HG03575 (cell line): ENCODE measurements at regions not wholly inside any gene's neighbourhood (a gene's known extent, or its start where the extent isn't known, plus 50 kb on each side); places are given as distances from the start of the nearest gene placed in this dataset.

Experiments
- ATAC-seq: cut with Tn5 transposase; IDR thresholded peaks from one replicate; pipeline ENCODE4 v1.9.1; 2021; ENCODE audit not compliant: unreplicated experiment, insufficient number of reproducible peaks, low FRiP score; ENCODE audit errors: extremely low read depth

DNA sequence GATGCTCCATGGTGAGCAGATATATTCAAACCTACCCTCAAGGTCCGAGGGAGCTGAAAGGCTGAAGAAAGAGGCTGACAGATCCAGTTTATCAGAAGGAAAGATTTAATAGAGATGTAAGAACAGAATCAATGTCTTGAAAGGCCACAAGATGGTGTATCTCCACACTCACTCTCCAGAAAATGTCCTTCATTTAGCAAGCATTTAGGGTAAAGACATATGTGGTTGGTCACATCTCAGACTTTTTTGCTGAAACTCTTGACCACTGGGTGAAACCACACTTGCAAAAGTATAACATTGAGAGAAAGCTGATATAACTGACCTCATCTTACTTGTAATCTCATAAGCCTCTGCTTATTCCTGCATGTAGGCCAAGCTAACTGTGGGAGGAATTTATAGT is 745.8 kb upstream of the GALNTL6 start:
- ATAC-seq = no peak

DNA sequence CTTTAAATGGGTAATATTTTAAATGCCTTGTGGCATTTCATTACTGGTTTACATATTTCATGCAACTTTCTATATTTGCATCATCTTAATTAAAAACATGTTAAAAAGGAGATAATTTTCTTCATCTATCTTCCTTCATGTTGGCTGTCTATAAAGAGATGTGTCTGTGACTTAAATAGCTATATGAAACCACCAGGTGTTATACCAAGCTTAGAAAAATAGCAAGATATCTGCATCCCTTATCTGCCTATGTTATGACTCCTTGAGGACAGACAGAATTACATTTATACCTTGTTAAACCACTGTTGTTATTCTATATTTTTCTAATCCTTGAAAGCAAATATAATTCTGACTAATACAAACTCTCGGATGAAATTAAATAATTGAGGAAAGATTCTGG is 763.8 kb upstream of the GALNTL6 start:
- ATAC-seq = no peak

DNA sequence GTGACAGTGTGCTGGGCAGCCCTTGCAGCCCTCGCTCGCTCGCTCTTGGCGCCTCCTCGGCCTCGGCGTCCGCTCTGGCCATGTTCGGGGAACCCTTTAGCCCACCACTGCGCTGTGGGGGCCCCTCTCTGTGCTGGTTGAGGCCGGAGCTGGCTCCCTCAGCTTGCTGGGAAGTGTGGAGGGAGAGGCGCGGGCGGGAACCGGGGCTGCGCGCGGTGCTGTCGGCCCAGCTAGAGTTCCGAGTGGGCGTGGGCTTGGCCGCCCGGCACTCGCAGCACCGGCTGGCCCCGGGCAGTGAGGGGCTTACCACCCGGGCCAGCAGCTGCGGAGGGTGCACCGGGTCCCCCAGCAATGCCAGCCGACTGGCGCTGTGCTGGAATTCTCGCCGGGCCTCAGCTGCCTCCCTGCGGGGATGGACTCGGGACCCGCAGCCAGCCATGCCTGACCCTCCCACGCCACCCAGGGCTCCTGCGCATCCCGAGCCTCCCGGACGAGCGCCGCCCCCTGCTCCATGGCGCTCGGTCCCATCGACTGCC is 770.1 kb upstream of the GALNTL6 start:
- no peak for ATAC-seq

DNA sequence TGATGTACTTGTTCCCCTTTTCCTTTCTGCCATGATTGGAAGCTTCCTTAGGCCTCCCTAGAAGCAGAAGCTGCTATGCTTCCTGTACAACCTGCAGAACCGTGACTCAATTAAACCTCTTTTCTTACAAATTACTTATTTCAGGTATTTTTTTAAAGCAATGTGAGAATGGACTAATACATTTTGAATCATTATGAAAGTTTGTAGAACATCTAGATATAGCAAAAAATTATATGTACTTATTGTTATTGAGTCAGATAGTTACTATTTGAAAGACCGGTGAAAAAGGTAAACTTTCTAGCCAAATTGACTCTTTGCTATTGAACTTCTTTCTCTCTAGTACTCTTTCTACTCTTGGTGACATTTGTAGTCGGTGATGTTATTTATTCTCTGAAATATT is 777.3 kb upstream of the GALNTL6 start:
- ATAC-seq = no peak

DNA sequence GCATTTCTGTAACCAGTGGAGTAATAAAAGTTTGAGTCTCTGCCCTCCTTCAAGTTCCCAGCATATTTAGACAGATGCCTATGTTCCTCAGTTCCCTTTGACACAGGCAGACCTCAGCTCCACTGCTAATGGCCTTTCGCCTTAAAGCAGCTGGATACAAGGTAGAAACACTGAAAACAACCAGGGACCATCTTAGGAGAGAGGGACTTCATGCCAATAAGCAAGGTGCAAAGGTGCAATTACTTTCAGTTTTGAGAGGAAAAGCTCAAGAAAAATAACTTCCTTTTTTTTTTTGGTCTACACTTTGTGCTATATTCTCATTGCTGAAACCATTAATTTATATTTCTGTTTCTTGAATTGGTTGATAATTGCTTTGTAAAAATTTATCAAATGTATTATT is 781.9 kb upstream of the GALNTL6 start:
- ATAC-seq = no peak

DNA sequence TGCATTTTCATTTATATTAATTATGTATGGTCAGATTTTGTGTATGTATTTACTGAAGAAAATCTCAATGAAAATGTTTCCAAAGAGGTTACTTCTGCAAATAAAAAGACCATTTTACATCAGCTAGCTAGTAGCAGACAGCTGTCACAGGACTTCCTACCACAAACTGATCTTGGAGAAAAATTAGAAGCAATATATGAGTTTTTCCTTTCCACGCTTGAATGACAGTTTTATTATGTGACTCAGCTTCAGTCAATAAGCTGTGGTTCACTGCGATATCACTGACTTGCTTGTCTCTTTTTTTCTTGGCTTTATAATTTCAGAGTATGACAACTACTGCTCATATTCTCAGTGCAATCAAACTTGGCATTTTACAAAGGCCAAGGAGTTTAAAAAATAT is 787.4 kb upstream of the GALNTL6 start:
- ATAC-seq = no peak

DNA sequence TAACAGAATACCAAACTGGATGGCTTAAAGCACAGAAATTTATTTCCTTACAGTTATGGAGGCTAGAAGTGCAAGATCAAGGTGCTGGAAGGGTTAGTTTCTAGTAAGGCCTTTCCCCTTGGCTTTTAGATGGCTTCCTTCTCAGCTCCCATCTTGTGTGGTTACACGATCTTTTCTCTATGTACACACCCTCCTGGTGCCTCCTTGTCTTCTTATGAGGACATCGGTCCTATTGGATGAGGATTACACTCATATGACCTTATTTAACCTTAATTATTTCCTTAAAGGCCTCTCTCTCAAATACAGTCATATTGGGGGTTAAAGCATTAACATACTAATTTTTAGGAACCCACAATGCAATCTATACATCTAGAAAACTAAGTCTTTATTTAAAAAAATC is 787.9 kb upstream of the GALNTL6 start:
- ATAC-seq = no peak

DNA sequence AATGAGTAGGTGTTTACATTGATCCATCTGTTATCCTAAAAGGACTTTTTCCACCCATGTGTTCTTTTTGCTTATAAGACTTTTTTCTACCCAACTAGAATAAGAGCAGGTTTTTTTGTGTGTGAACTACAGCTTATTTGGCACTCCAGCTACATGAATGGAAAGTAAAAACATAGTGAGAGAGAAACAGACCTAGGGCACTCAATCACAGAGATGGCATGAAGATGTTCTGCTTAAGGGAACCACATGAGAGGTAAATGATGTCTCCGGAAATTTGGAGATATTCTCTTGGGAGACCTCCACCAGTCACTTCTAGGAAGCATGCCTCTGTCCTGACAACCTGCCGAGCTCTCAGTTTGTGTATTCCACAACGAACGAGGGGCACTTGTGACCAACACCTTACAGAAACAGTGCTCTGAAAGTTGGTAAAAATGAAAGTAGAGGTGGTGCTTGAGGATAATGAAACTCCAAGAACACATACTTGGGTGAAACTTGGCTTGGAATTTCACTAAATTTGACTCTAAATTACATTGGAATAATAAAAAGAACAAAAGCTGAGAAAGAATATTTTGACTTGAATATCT is 788.4 kb upstream of the GALNTL6 start:
- no peak for ATAC-seq

DNA sequence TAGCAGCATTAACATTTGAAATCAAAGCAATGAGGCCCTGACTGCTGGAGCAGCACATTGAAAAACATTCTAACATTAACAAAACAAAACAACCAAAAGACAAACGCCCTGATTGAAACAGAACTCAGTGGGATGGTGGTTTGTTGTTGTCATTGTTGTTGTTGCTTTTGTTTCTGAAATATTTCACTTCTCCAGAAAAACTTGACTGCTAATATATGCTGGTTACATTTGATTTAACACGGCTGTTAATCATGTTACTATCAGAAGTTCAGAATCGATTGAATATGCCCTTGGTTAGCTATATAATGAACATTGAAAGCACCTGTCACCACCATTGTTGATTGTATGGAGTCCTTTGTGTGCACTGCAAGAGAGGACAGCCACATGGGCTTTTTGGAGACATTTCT is 790.4 kb upstream of the GALNTL6 start:
- no peak for ATAC-seq

DNA sequence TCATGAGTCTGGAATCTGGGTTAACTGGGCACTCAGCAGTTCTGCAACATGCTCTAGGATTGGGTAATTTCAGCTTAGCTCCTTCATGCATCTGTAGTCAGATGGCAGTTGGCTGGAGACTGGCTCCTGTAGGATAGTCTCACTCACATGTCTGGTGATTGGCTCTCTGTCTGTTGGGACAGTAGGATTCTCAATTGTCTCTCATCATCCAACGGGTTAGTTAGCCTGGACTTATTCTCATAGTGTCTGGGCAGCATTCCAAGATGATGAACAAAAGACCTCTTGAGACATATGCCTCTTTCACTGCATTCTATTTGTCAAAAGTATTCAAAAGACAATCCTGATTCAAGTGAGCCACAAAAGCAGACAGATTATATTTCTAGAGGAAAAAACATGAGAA is 795.6 kb upstream of the GALNTL6 start:
- no peak for ATAC-seq

DNA sequence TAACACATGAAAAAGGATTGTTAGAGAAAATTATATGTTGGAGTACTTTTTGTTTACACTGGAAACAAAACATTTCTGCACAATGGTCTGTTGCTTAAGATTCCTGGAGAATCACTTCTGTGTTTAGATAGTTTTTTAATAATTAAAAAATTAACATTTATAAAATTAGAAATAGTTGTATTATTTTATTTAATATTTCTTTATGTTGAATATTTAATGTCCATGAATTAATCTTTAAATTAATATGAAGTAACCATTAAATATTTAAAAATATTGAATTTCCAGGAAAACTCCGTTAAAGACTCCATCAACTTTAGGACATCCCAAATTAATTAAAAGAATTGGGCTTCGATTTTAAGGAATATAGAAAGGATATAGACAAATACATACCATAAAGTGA is 797.1 kb upstream of the GALNTL6 start:
- ATAC-seq = no peak

DNA sequence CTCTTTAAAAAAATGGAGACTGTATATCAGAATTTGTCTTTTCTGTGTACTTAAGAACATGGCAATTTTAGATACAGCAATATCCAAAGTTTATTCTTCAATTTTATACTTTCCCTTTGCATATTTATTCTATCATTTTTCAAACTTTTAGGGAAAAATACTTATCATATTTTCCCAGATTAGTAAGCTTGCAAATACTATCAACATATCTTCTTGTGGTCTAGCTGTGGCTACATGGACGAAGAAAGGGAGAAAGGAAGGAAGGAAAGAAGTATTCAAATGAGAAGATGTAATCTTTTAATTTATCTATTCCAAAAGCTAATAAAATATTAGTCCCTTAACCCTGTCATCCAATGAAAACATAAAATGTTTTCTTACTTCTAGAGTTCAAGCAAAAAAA is 797.8 kb upstream of the GALNTL6 start:
- no peak for ATAC-seq

DNA sequence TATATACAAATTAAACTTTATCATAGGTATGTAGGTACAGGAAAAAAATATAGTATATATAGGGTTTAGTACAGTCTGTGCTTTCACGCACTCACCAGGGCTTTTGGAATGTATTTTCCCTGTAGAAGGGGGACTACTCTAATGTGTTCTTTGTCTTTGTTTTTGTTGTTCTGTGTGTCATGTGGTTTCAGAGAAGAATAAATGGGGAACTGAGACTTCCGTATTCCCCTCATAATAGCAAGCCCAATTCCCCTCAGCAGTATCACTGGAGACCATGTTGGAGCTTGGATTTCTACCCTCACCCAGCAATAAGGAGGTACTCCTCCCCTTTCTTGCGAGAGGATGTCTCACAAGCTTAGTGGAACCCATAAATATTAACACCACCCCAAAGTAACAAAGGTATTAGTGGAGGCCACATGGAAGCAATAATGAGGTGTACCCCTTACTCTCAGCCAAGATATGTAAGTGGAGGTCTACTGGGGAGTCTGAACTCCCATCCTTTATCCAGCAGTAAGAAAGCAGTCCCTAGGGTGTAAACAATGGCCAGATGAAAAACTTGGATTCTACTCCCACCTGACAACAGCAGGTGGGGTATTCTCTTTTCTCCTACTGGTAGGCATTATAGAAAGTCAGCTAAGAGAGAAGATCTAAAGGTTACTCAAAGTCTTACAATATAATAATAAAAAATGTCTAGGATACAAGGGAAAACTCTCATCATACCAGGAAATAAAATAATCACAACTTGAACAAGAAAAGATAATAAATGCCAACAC is 805.4 kb upstream of the GALNTL6 start:
- no peak for ATAC-seq

DNA sequence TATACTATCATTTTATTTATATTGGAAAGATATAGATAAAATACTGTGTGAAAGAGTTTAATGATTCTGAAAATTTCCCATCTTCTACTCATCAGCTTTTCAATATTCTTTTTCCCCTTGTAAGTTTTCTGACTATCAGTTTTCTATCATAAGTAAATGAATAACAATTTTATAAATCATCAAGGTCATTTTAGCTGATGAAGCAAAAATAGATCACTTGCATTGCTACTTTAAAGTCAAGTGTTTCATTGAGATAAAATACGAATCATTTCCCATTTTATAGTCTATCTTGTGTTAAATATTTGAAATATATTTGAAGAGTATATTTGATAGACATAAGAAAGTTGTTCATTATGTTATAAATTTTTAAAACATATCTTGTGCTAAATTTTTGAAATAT is 811.0 kb upstream of the GALNTL6 start:
- ATAC-seq = no peak

DNA sequence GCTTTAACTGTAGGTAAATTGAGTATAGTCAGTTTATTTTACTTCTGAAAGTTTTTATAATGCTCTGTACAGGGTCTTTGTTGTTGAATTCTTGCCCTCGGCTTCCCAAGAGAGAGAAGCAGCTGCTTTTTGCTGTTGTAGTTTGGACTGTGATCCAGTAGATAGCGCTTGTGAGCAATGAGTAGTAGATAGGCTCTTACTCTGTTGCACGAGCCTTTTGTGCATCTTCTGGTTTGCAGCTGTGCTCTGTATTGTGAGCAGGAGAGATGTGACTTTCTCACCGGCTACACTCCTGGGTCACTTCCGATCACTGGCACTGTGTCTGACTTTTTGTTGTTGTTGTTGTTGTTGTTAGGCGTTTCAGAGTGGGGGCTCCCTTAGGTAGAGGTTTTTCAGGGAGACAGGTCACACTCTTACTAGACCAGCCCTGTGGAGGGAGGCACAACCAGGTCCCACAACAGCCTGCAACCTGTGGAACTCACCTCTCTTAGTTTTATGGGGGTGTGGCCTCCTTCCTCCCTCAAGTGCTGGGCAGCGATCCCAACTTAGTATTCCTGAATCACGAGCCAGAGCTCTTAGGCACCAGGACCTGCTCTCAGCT is 822.1 kb upstream of the GALNTL6 start:
- peak; percentile 87 for ATAC-seq

DNA sequence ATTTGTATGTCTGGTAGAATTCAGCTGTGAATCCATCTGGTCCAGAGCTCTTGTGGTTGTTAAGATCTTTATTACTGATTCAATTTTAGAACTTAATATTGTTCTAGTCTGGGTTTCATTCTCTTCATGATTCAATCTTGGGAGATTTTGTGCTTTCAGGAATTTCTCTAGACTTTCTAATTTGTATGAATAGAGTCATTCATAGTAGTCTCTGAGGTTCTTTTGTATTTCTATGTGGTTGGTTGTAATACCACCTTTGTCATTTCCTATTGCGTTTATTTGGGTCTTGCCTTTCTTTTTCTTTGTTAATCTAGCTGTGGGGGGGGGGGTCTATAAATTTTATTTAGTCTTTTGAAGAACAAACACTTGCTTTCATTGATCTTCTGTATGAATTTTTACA is 824.8 kb upstream of the GALNTL6 start:
- no peak for ATAC-seq

DNA sequence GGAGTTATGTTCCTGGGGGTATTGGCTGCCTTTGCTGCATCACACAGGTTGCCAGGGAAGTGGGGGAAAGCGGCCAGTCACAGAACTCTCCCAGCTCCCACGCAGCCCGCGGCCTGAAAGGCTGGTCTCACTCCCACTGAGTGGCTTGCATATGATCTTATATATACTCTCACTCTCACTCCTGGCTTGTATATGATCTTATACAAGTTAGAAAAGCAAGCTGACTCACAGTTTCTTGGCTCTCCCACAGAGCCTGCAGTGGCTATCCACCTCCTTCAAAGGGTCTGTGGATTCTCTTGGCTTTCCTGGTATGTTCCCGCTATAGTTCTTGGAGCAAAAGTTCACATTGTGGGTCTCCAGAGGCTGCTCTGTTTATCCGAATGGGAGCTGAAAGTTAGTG is 833.5 kb upstream of the GALNTL6 start:
- no peak for ATAC-seq

DNA sequence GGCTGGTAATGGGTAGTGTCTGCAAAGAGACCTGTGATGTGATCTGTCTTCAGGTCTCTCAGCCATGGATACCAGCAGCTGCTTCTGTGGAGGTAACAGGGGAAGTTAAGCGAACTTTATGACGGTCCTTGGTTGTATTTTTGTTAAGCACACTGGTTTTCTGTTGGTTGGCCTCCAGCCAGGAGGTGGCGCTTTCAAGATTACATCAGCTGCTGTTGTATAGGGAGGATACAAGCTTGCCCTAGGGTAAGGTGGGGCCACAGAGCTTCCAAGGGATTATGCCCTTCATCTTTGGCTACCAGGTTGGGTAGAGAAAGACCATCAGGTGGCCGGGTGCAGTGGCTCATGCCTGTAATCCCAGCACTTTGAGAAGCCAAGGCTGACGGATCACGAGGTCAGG is 834.2 kb upstream of the GALNTL6 start:
- ATAC-seq = no peak

DNA sequence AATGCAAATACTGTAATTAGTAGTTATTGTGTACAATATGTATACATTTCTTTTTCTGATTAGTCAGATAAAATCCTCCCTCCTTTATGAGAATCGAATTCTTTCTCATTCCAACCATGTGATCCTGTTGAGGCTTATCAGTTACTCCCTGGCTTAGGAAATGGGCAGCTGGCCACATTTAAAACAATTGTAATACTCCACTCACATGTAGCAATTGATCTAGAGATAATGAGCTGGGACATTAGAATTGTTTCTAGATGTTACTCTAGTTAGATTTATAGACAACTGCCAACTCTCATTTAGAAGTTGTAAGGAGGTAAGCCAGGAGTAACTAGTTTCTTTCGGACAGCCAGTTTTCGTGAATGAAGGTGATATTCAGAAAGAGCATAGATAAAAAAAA is 859.3 kb upstream of the AADAT start:
- ATAC-seq = no peak

DNA sequence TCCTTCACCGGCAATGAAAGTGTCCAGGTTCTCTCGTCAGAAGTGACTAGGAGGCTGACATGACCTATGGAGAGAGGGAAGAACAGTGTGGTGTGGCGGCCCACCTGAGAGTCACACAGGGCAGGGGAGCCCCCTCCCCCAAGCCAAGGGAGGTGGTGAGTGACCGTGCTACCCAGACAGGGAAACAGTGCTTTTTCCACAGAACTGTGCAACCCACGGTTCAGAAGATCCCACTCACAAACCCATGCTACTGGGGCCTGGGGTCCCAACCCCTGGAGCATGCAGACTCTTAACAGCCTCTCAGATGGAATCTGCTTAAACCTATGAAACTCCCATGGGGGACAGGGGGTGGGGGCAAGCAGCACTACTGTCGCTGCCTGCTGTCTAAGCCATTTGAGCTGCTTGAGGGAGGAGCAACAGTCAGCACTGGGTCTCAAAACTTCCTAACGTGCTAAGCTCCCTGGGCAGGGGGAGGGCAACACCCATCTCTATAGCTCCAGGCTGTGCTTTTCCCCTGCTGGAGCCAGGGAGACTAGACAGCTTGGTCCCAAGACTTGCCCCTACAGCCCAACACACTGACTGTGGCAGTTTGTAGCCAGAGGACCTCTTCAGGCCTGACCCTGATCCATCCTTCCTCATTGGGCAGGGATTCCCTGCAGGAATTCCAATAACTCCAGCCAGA is 850.4 kb upstream of the AADAT start:
- no peak for ATAC-seq
